ENCODE measurements at regions not wholly inside any gene's neighbourhood (a gene's known extent, or its start where the extent isn't known, plus 50 kb on each side); places are given as distances from the start of the nearest gene placed in this dataset.
"Not testable (repeated sequence)": the region's sequence is repeated elsewhere in the genome, so short reads cannot be mapped to it uniquely, and the experiment has no call there.

- FAIRE-seq (no peak), DNase-seq (ENCODE audit: extremely low spot score, insufficient read length, low read depth) (no peak)
These were observed 55.4 kb downstream of the CTSL start for GRCh38 chr9:87781331-87781730.

GRCh38 chr9:87783180-87783579, 57.3 kb downstream of the CTSL start:
- DNase-seq (ENCODE audit: extremely low spot score, insufficient read length, low read depth) (no peak), FAIRE-seq (no peak)

- DNase-seq (ENCODE audit: extremely low spot score, insufficient read length, low read depth); FAIRE-seq: not testable (repeated sequence)
These were observed 59.5 kb downstream of the CTSL start for GRCh38 chr9:87785315-87785970.

- no peak for DNase-seq (ENCODE audit: extremely low spot score, insufficient read length, low read depth)
- no peak for FAIRE-seq
These were observed 60.5 kb downstream of the CTSL start for GRCh38 chr9:87786423-87786822.

- DNase-seq (ENCODE audit: extremely low spot score, insufficient read length, low read depth) = no peak
- FAIRE-seq = no peak
These were observed 61.0 kb downstream of the CTSL start for GRCh38 chr9:87786876-87787275.

GRCh38 chr9:87787735-87788134, 61.8 kb downstream of the CTSL start:
- FAIRE-seq (no peak), DNase-seq (ENCODE audit: extremely low spot score, insufficient read length, low read depth) (no peak)

GRCh38 chr9:87792831-87793288, 66.9 kb downstream of the CTSL start:
- no peak for FAIRE-seq
- DNase-seq (ENCODE audit: extremely low spot score, insufficient read length, low read depth) = peak; percentile 14

GRCh38 chr9:87793292-87793691, 67.4 kb downstream of the CTSL start:
- no peak for DNase-seq (ENCODE audit: extremely low spot score, insufficient read length, low read depth)
- no peak for FAIRE-seq

GRCh38 chr9:87795178-87795577, 69.3 kb downstream of the CTSL start:
- no peak for DNase-seq (ENCODE audit: extremely low spot score, insufficient read length, low read depth)
- FAIRE-seq = no peak

GRCh38 chr9:87796196-87796595, 70.3 kb downstream of the CTSL start:
- DNase-seq (ENCODE audit: extremely low spot score, insufficient read length, low read depth) = no peak
- no peak for FAIRE-seq

- FAIRE-seq = no peak
These were observed 72.4 kb downstream of the CTSL start for GRCh38 chr9:87798261-87798833.

GRCh38 chr9:87799503-87799902, 73.6 kb downstream of the CTSL start:
- FAIRE-seq (no peak), DNase-seq (ENCODE audit: extremely low spot score, insufficient read length, low read depth) (no peak)

More at GRCh38 chr9:87798261-87798833, 72.4 kb downstream of the CTSL start:
- DNase-seq (ENCODE audit: extremely low spot score, insufficient read length, low read depth) = no peak

- DNase-seq (ENCODE audit: extremely low spot score, insufficient read length, low read depth) (no peak), FAIRE-seq (no peak)
These were observed 74.5 kb downstream of the CTSL start for GRCh38 chr9:87800456-87800855.

GRCh38 chr9:87801013-87801412, 75.1 kb downstream of the CTSL start:
- DNase-seq (ENCODE audit: extremely low spot score, insufficient read length, low read depth) (no peak), FAIRE-seq (no peak)

GRCh38 chr9:87803166-87803565, 77.2 kb downstream of the CTSL start:
- FAIRE-seq (no peak), DNase-seq (ENCODE audit: extremely low spot score, insufficient read length, low read depth) (no peak)

GRCh38 chr9:87803623-87804345, 77.9 kb downstream of the CTSL start:
- DNase-seq (ENCODE audit: extremely low spot score, insufficient read length, low read depth) = no peak
- no peak for FAIRE-seq

- FAIRE-seq (no peak), DNase-seq (ENCODE audit: extremely low spot score, insufficient read length, low read depth) (no peak)
These were observed 77.4 kb upstream of the SPATA31E1 start for GRCh38 chr9:87805259-87805658.

GRCh38 chr9:87810008-87810407, 72.7 kb upstream of the SPATA31E1 start:
- FAIRE-seq = no peak
- DNase-seq (ENCODE audit: extremely low spot score, insufficient read length, low read depth) = no peak

GRCh38 chr9:87810679-87811178, 71.9 kb upstream of the SPATA31E1 start:
- FAIRE-seq = no peak
- DNase-seq (ENCODE audit: extremely low spot score, insufficient read length, low read depth) = no peak

GRCh38 chr9:87812375-87813118, 70.1 kb upstream of the SPATA31E1 start:
- FAIRE-seq (no peak), DNase-seq (ENCODE audit: extremely low spot score, insufficient read length, low read depth) (no peak)

GRCh38 chr9:87813119-87813463, 69.6 kb upstream of the SPATA31E1 start:
- FAIRE-seq = no peak
- no peak for DNase-seq (ENCODE audit: extremely low spot score, insufficient read length, low read depth)
